GM13977 (cell line): ENCODE measurements at regions not wholly inside any gene's neighbourhood (a gene's known extent, or its start where the extent isn't known, plus 50 kb on each side); places are given as distances from the start of the nearest gene placed in this dataset.

Experiments
- DNase-seq: peaks from one replicate; pipeline ENCODE4 v3.0.0; 2012; ENCODE audit warnings: low spot score
- CTCF ChIP-seq: IDR thresholded peaks from 2 replicates; pipeline ENCODE4 v1.5.1; 2012; ENCODE audit warnings: mild to moderate bottlenecking, control low read depth; ENCODE audit not compliant: insufficient read depth; ENCODE audit errors: extremely low read depth, missing control alignments
- in situ Hi-C: fragments of 300-500 bp; cut with MboI; formaldehyde crosslinking; loops from one replicate; pipeline ENCODE4 v1.12.0; 2022; ENCODE audit warnings: low sequenced_read_pairs, low pct_unique_long_range_greater_than_20kb, mixed read lengths, inconsistent platforms; ENCODE audit not compliant: unreplicated experiment

- peak; percentile 10 for DNase-seq
- TF ChIP-seq CTCF, result peak; percentile 32
- in situ Hi-C loops, result loop anchor here (25.0 kb wide), 1 partner anchor 443 kb away; no protein-coding TSS in a partner anchor
These were observed 77.6 kb upstream of the PRKD1 start for GRCh38 chr14:30005114-30005808.

- no peak for DNase-seq
- no peak for TF ChIP-seq CTCF
- in situ Hi-C loops, result loop anchor here (25.0 kb wide), 1 partner anchor 444 kb away; no protein-coding TSS in a partner anchor
These were observed 79.0 kb upstream of the PRKD1 start for GRCh38 chr14:30006695-30007094.

GRCh38 chr14:30015489-30015888 lies 87.8 kb upstream of the PRKD1 start:
- DNase-seq, result no peak
- in situ Hi-C loops, result loop anchor here (25.0 kb wide), 1 partner anchor 453 kb away; no protein-coding TSS in a partner anchor
- no peak for TF ChIP-seq CTCF

- TF ChIP-seq CTCF, result no peak
- in situ Hi-C loops, result loop anchor here (25.0 kb wide), 1 partner anchor 454 kb away; no protein-coding TSS in a partner anchor
- no peak for DNase-seq
These were observed 88.4 kb upstream of the PRKD1 start for GRCh38 chr14:30016002-30016401.

GRCh38 chr14:30017370-30017993 lies 89.8 kb upstream of the PRKD1 start:
- in situ Hi-C loops, result loop anchor here (25.0 kb wide), 1 partner anchor 455 kb away; no protein-coding TSS in a partner anchor
- DNase-seq, result no peak
- TF ChIP-seq CTCF, result no peak

GRCh38 chr14:30020271-30020670 lies 92.6 kb upstream of the PRKD1 start:
- in situ Hi-C loops, result loop anchor here (25.0 kb wide), 1 partner anchor 458 kb away; no protein-coding TSS in a partner anchor
- DNase-seq, result no peak
- TF ChIP-seq CTCF, result no peak
